Activated T-helper 1 cell treated with anti-CD3 and anti-CD28 coated beads, Interleukin-12 subunit alpha, Interleukin-12 subunit beta, Interleukin-2, Interleukin-4 antibody, amounts not matched to agents 30 ng/mL and 10 ng/mL and 1 ng/mL, durations not matched to agents 14 hours and 24 hours and 36 hours (primary cell): ENCODE measurements at regions not wholly inside any gene's neighbourhood (a gene's known extent, or its start where the extent isn't known, plus 50 kb on each side); places are given as distances from the start of the nearest gene placed in this dataset.

ENCODE experiments used
- DNase-seq: peaks from one replicate; pipeline ENCODE4 v3.0.0; 2021; ENCODE audit warnings: low spot score
- H3K27ac Mint-ChIP-seq: one replicate; pipeline ENCODE4 v1.8.0; 2021; ENCODE audit warnings: mild to moderate bottlenecking, mixed read lengths
- H3K27me3 Mint-ChIP-seq: one replicate; pipeline ENCODE4 v1.8.0; 2022; ENCODE audit warnings: mild to moderate bottlenecking, moderate library complexity, mixed read lengths; ENCODE audit not compliant: insufficient read depth
- H3K36me3 Mint-ChIP-seq: one replicate; pipeline ENCODE4 v1.8.0; 2021; ENCODE audit warnings: low read depth, mixed read lengths
- H3K4me1 Mint-ChIP-seq: one replicate; pipeline ENCODE4 v1.8.0; 2021; ENCODE audit warnings: low read depth, mixed read lengths
- H3K4me3 Mint-ChIP-seq: one replicate; pipeline ENCODE4 v1.8.0; 2021; ENCODE audit warnings: mild to moderate bottlenecking, moderate library complexity, mixed read lengths
- H3K9me3 Mint-ChIP-seq: one replicate; pipeline ENCODE4 v1.8.0; 2021; ENCODE audit warnings: mixed read lengths
- intact Hi-C: fragments of 100-400 bp; cut with micrococcal nuclease; formaldehyde crosslinking; loops from one replicate; pipeline ENCODE4 v1.15.1; 2024

DNA sequence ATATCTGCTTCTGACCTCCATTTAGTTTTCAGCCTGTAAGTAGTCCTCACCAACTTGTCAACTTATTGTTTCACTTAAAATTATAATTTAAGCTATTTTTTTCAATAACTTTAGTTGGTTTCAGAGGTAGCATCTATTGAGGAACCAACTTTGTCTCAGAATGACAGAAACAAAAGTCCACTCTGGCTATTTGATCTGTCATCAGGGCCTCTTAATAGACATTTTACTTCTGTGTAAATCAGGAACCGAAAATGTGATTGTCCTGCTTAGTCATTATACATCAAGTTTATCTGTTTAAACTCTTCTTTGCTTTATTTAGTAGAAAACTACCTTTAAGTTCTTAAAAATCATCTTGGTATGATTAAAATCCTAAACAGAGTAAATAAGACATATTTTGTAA is 820.8 kb upstream of the EDIL3 start:
- intact Hi-C loops = no loop called here
- DNase-seq = no peak

DNA sequence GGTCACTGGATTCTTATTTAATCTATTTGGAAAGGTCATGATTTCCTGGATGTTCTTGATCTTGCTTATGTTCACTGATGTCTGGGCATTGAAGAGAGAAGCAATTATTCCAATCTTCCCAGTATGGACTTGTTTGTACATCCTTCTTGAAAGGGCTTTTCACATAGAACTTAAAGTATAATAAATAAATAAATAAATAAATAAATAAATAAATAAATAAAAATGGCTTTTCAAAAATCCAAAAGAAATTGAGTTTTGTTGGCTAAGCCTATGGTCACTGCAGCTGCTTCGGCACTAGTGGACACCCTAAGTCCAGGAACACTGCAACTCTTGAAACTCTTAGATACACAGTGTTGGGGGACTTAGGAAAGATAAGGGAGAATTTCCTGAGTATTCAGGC is 840.7 kb upstream of the EDIL3 start:
- DNase-seq = no peak
- peaks cover 6% of the 10 kb centered on the region for H3K9me3 Mint-ChIP-seq
- no peaks in the 10 kb centered on the region for H3K36me3 Mint-ChIP-seq
- H3K27ac Mint-ChIP-seq = no peak overlapping the region
- H3K4me1 Mint-ChIP-seq = no peaks in the 10 kb centered on the region
- no peak overlapping the region for H3K4me3 Mint-ChIP-seq
- intact Hi-C loops = no loop called here
- no peaks in the 10 kb centered on the region for H3K27me3 Mint-ChIP-seq

More for the DNA sequence above, 820.8 kb upstream of the EDIL3 start:
- Mint-ChIP-seq H3K36me3 (no peaks in the 10 kb centered on the region), H3K4me1 (no peaks in the 10 kb centered on the region), H3K27ac (no peak overlapping the region), H3K4me3 (no peak overlapping the region), H3K27me3 (no peaks in the 10 kb centered on the region), H3K9me3 (peaks cover 4% of the 10 kb centered on the region)

DNA sequence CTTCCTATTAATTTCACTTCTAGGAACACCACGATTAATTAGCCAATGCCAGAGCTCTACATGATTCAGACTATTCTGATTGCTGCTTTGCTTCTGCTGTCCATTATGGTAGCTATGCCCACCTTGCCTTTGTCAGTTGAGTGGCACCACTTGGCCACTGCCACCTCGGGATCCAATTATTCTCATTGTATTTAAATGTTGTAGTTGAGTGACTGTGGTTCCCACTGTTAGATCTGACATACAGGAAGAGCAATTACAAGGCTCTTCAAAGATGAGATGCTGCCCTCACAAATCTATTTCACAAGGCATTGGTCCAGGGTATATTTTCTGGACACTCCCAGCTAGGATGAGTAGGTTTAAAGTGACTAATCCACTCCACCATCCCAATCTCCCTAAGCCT is 864.5 kb upstream of the EDIL3 start:
- intact Hi-C loops = no loop called here
- Mint-ChIP-seq H3K4me3 (no peak overlapping the region), H3K9me3 (peaks cover 14% of the 10 kb centered on the region), H3K36me3 (no peaks in the 10 kb centered on the region), H3K27ac (no peak overlapping the region), H3K27me3 (no peaks in the 10 kb centered on the region), H3K4me1 (no peaks in the 10 kb centered on the region)
- no peak for DNase-seq

- no peaks in the 10 kb centered on the region for H3K9me3 Mint-ChIP-seq
Observed at GRCh38 chr5:85263125-85263524, 878.4 kb upstream of the EDIL3 start.

GRCh38 chr5:85266692-85267091 is 882.0 kb upstream of the EDIL3 start:
- intact Hi-C loops = no loop called here
- no peak overlapping the region for H3K27ac Mint-ChIP-seq
- no peak for DNase-seq
- no peaks in the 10 kb centered on the region for H3K36me3 Mint-ChIP-seq
- H3K4me1 Mint-ChIP-seq = no peaks in the 10 kb centered on the region
- peaks cover 6% of the 10 kb centered on the region for H3K9me3 Mint-ChIP-seq
- no peaks in the 10 kb centered on the region for H3K27me3 Mint-ChIP-seq
- no peak overlapping the region for H3K4me3 Mint-ChIP-seq

More at GRCh38 chr5:85263125-85263524, 878.4 kb upstream of the EDIL3 start:
- DNase-seq = no peak
- H3K27me3 Mint-ChIP-seq = no peaks in the 10 kb centered on the region
- intact Hi-C loops = no loop called here
- no peak overlapping the region for H3K4me3 Mint-ChIP-seq
- no peaks in the 10 kb centered on the region for H3K4me1 Mint-ChIP-seq
- H3K27ac Mint-ChIP-seq = no peak overlapping the region
- H3K36me3 Mint-ChIP-seq = no peaks in the 10 kb centered on the region

- Mint-ChIP-seq H3K27me3 (no peaks in the 10 kb centered on the region), H3K4me1 (no peaks in the 10 kb centered on the region), H3K9me3 (peaks cover 6% of the 10 kb centered on the region), H3K27ac (no peak overlapping the region), H3K4me3 (no peak overlapping the region), H3K36me3 (no peaks in the 10 kb centered on the region)
- intact Hi-C loops = no loop called here
- DNase-seq = no peak
Observed at GRCh38 chr5:85268194-85268593, 883.5 kb upstream of the EDIL3 start.

- Mint-ChIP-seq H3K9me3 (peaks cover 16% of the 10 kb centered on the region), H3K4me1 (peaks cover 4% of the 10 kb centered on the region), H3K27me3 (no peaks in the 10 kb centered on the region), H3K36me3 (no peaks in the 10 kb centered on the region), H3K4me3 (no peak overlapping the region), H3K27ac (no peak overlapping the region)
- intact Hi-C loops = no loop called here
- DNase-seq = no peak
Observed at GRCh38 chr5:85278193-85278592, 893.5 kb upstream of the EDIL3 start.

DNA sequence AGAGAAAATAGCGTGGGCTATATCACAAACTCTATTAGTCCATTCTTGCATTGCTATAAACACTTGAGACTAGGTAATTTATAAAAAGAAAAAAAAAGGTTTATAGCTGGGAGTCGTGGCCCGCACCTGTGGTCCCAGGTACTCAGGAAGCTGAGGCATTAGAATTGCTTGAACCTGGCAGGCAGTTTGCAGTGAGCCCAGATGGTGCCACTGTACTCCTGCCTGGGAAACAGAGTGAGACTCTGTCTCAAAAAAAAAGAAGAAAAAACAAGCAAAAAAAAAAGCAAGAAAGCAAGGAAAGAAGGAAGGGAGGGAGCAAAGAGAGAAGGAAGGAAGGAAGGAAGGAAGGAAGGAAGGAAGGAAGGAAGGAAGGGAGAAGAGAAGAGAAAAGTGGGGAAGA is 904.2 kb upstream of the EDIL3 start:
- DNase-seq = no peak
- H3K36me3 Mint-ChIP-seq = no peaks in the 10 kb centered on the region
- no peaks in the 10 kb centered on the region for H3K9me3 Mint-ChIP-seq
- H3K4me3 Mint-ChIP-seq = no peak overlapping the region
- intact Hi-C loops = no loop called here
- H3K27ac Mint-ChIP-seq = no peak overlapping the region
- H3K27me3 Mint-ChIP-seq = no peaks in the 10 kb centered on the region
- H3K4me1 Mint-ChIP-seq = no peaks in the 10 kb centered on the region

DNA sequence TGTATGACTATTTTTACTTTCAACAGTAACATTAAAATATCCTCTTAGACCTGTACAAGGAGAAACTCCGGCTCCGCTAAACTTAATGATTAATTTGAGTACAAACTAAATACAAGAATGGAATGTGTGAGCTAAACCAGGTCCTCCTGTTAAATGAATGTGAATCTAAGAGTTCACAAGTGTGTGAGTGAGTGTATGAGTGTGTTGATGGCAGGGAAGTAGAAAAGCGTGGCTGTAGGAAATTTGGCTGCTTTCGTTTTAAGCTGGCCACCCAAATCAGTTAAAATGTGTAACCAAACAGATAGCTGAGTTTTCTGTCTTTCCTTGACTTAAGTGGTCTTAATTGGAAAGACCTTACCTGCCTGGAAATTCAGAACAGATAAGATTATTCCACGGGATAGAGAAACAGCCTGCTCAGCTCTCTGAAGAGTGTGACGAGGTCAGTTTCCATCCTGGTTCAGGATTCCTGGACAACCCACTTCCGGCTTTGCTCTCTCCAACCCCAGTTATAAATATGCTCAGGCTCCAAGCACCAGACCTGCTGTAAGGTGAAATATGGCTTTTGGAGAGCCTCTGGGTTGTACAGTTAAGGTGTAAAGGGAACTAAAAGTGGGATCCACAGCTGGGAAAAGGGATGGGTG is 908.6 kb upstream of the EDIL3 start:
- no peak for DNase-seq
- H3K36me3 Mint-ChIP-seq = no peaks in the 10 kb centered on the region
- H3K27me3 Mint-ChIP-seq = no peaks in the 10 kb centered on the region
- H3K4me3 Mint-ChIP-seq = no peak overlapping the region
- H3K4me1 Mint-ChIP-seq = no peaks in the 10 kb centered on the region
- H3K9me3 Mint-ChIP-seq = no peaks in the 10 kb centered on the region
- intact Hi-C loops = no loop called here
- H3K27ac Mint-ChIP-seq = no peak overlapping the region

- no peaks in the 10 kb centered on the region for H3K9me3 Mint-ChIP-seq
- intact Hi-C loops = no loop called here
- no peaks in the 10 kb centered on the region for H3K36me3 Mint-ChIP-seq
- no peak for DNase-seq
- no peak overlapping the region for H3K4me3 Mint-ChIP-seq
- no peaks in the 10 kb centered on the region for H3K27me3 Mint-ChIP-seq
- H3K4me1 Mint-ChIP-seq = no peaks in the 10 kb centered on the region
- no peak overlapping the region for H3K27ac Mint-ChIP-seq
Observed at GRCh38 chr5:85304524-85304923, 919.8 kb upstream of the EDIL3 start.

GRCh38 chr5:85305766-85306165 is 921.1 kb upstream of the EDIL3 start:
- intact Hi-C loops = no loop called here
- Mint-ChIP-seq H3K27ac (no peak overlapping the region), H3K4me1 (no peaks in the 10 kb centered on the region), H3K36me3 (no peaks in the 10 kb centered on the region), H3K27me3 (no peaks in the 10 kb centered on the region), H3K4me3 (no peak overlapping the region), H3K9me3 (no peaks in the 10 kb centered on the region)
- DNase-seq = no peak

- Mint-ChIP-seq H3K4me3 (no peak overlapping the region), H3K27me3 (no peaks in the 10 kb centered on the region), H3K27ac (no peak overlapping the region), H3K4me1 (no peaks in the 10 kb centered on the region), H3K36me3 (no peaks in the 10 kb centered on the region), H3K9me3 (no peaks in the 10 kb centered on the region)
- DNase-seq = no peak
- intact Hi-C loops = no loop called here
Observed at GRCh38 chr5:85311536-85311935, 926.9 kb upstream of the EDIL3 start.

DNA sequence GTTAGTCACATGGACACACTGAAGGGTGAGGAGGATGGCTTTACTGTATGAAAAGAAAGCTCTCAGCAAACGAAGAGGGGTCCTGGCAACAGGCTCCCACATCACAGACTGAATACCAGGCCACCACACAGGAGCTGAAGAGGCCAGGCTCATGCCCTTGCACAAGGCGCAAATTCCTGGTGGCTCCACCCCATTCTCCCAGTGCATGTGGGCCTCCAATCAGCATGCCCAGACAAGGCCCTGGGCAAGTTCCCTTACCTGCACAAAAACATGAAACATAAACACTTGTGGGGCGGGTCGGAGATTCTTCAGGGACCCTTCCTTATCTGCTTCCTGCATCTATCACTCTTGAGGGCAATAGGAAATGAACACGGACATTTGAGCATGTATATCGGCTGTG is 935.8 kb upstream of the EDIL3 start:
- Mint-ChIP-seq H3K9me3 (no peaks in the 10 kb centered on the region), H3K27ac (no peak overlapping the region), H3K36me3 (no peaks in the 10 kb centered on the region), H3K4me3 (no peak overlapping the region), H3K4me1 (no peaks in the 10 kb centered on the region), H3K27me3 (no peaks in the 10 kb centered on the region)
- intact Hi-C loops = no loop called here
- DNase-seq = no peak

GRCh38 chr5:85333276-85333675 is 948.6 kb upstream of the EDIL3 start:
- intact Hi-C loops = no loop called here
- DNase-seq = no peak
- Mint-ChIP-seq H3K4me1 (no peaks in the 10 kb centered on the region), H3K9me3 (no peaks in the 10 kb centered on the region), H3K36me3 (no peaks in the 10 kb centered on the region), H3K4me3 (no peak overlapping the region), H3K27ac (no peak overlapping the region), H3K27me3 (no peaks in the 10 kb centered on the region)
